ENCODE measurements at regions not wholly inside any gene's neighbourhood (a gene's known extent, or its start where the extent isn't known, plus 50 kb on each side); places are given as distances from the start of the nearest gene placed in this dataset.

DNA sequence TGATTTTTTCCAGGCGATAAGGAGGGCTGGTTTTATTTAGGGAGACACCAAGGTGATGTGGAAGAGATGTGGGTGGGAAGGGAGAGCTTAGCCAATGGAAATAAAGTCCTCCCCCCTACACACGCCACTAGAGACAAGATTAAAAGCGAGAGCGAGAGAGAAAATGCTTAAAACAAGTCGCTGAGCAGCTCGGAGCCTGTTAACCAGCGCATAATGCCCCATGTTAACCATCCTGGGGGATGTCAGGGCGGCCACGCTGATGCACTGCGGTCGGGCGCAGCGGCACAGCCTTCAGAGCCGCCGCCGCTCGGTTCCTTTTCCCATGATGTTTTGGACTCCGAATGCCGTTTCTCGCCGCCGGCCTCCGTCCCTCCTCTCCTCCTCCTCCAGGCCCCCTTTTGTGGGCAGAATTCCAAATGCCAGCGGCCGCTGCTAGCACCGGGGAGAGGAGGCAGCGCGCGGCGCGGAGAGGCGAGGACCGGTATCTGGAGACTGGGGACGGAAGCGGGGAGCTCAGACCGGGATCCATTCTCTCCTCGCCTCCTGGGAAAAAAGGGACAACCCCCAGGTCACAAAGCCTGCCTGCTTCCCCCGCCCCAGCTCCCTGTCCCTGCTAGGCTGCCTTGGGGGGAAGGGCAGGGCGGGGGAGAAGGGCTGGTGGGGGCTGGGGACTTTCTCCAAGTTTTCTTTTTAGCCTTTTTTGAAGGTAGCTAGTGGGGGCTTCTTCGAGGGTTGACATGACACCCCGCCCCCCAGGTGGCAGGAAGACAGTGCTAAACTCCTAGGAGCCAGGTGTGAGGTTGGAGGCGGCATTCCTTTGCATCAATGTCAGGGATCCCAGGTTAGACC, 98.1 kb upstream of the CCL2 start:
- TF ChIP-seq, protein P1, sequence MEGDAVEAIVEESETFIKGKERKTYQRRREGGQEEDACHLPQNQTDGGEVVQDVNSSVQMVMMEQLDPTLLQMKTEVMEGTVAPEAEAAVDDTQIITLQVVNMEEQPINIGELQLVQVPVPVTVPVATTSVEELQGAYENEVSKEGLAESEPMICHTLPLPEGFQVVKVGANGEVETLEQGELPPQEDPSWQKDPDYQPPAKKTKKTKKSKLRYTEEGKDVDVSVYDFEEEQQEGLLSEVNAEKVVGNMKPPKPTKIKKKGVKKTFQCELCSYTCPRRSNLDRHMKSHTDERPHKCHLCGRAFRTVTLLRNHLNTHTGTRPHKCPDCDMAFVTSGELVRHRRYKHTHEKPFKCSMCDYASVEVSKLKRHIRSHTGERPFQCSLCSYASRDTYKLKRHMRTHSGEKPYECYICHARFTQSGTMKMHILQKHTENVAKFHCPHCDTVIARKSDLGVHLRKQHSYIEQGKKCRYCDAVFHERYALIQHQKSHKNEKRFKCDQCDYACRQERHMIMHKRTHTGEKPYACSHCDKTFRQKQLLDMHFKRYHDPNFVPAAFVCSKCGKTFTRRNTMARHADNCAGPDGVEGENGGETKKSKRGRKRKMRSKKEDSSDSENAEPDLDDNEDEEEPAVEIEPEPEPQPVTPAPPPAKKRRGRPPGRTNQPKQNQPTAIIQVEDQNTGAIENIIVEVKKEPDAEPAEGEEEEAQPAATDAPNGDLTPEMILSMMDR (IDR thresholded peaks at IDR 0.05) = no peak
- no peak for TF ChIP-seq POLR2A (IDR thresholded peaks at IDR 0.05)

Measured in heart left ventricle (tissue), 13 donors.